ENCODE measurements at regions not wholly inside any gene's neighbourhood (a gene's known extent, or its start where the extent isn't known, plus 50 kb on each side); places are given as distances from the start of the nearest gene placed in this dataset.
"Not testable (repeated sequence)": the region's sequence is repeated elsewhere in the genome, so short reads cannot be mapped to it uniquely, and the experiment has no call there.

DNA sequence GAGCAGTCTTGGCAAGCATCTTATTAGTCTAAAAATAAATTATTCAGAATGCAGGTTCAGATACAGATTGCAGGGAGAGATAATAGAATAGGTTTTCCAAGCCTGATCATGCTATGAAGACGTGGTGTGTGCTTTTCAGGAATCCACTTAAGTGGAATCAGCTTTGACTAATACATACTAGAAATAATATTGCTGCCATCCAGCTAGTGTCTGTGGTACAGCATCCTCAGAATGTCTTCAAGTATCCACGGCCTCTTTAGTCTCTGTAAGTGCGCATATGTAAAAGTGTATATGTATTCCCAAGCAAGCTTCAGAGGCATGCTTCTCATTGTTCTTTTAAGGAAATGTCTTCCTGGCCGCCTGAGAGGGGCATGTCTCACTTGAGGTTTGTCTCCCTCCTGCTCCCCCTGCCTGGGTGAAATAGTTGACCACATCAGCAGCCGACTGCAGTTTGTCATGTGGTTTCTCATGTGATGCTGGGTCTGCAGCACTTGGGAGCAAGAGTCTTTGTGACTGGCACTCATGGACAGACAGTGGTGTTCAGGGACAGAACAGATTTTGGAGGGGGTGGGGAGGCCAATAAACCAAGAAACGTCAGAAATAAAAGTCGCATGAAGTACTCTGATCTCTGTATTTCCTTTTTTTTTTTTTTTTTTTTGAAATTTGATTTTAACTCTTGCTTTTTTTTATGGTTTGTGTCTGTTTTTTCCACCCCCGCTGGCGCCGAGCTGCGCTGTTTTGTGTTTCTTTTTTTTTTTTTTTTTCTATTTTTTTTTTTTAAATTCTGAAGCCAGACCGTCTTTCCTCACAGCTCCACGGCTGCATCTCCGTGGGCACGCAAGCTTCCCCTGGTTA, 150.8 kb downstream of the PRL start:
- no peak for DNase-seq (ENCODE audit: extremely low spot score, insufficient read length, low read depth)
- no peak for FAIRE-seq

DNA sequence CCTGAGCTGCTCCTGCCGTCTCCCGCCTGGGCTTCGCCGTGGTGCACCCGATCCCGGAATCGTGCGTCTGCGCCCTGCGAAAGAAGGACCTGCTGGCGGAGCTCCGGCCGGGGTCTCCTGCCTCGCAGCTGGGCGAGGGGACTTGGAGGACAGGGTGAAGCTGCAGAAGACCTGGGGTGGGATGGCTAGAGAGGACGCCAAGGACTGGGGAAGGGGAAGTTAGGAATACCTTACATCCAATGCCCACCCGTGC, 150.2 kb downstream of the PRL start:
- DNase-seq (ENCODE audit: extremely low spot score, insufficient read length, low read depth) (no peak), FAIRE-seq (no peak)

DNA sequence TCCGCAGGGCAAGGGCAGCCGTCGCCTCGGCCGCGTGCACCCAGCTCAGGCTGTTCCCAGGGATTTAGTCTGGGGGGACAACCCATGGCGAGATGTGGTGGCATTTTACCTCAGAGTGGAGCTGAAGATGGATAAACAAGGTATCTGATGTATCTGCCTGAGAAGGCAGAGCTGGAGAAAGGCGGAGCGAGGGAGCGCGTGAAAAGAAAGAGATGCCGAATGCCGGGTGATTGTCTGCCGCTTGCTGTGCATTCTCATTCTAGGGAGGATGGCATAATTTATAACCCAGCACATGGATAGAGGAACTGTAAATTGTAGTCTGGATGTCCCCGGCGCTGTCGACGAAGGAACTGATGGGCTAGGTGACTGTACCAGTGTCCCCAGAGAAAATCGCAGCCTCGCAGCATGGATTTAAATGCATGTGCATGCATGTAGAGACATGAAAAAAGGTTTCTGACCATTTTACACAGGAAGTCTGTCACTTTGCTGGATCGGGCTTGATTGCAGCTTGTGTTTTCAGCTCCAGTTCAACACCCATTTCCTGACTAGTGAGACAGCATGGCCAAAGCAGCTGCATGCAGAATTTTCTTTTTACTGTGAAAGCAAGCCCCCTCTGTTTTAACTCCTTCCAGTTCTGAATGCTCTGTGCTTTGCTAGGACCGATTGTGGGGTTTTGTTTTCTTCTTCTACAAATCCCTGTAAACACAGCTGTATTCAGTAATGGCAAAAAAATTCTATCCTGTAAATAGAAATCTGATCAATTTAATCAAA, 149.7 kb downstream of the PRL start:
- FAIRE-seq, result no peak
- DNase-seq (ENCODE audit: extremely low spot score, insufficient read length, low read depth), result no peak

DNA sequence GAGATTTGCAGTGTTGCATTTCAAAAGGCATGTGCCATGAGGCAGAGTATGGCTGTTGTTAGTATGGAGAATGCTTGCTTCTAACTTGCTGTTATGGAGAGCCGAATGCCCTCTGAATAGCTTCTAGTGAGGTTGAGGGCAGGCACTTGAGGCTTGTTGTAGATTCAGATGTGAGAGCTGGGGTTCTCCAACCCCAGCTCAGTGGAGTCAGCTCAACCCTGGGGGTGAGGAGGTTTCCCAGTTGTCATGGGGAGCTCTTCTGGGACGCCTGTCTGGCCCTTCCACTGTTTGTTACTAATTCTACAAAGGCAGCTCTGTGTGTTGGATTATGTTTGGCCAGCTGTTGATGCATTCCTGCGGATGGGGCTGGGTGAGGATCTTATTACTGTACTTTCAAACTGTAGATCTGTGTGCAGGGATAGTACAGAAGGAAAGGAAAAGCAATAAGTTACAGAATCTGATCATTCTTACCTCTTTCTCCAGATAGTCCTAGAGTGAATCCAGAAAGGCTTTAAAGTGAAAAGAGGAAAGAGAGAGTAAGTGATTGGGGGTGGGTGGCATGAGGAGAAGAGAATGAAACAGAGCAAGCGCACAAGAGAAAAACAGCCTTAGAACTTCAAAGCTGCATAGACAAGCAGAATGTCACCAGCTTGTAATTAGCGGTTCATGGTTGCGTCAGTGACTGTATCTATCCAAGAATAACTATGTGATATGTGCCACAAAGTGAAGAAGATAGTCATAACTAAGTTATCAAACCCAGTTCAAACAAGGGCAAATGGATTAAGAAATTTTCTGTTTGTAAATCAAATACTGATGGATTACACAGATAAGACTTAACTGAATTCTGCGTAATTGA, 148.7 kb downstream of the PRL start:
- DNase-seq (ENCODE audit: extremely low spot score, insufficient read length, low read depth) (no peak), FAIRE-seq (no peak)

DNA sequence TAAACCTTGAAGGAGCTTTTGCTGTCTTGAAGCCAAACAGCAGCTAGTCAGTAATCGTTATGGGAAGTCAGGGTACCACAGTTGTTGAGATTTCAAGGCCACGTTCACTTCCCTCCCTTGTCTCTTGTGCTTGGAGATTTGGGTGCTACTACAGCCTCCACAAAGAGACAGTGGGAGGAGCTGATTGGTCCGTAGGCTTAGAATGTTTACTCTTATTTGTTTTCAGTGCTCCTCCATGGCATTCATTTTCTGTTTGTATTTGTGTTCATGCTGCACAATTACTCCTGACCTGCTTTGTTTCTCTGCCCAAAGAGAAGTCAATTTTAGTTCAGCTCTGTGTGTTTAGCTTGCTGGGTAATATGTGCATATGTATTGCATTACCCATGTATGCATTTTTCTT, 147.7 kb downstream of the PRL start:
- no peak for FAIRE-seq
- no peak for DNase-seq (ENCODE audit: extremely low spot score, insufficient read length, low read depth)

DNA sequence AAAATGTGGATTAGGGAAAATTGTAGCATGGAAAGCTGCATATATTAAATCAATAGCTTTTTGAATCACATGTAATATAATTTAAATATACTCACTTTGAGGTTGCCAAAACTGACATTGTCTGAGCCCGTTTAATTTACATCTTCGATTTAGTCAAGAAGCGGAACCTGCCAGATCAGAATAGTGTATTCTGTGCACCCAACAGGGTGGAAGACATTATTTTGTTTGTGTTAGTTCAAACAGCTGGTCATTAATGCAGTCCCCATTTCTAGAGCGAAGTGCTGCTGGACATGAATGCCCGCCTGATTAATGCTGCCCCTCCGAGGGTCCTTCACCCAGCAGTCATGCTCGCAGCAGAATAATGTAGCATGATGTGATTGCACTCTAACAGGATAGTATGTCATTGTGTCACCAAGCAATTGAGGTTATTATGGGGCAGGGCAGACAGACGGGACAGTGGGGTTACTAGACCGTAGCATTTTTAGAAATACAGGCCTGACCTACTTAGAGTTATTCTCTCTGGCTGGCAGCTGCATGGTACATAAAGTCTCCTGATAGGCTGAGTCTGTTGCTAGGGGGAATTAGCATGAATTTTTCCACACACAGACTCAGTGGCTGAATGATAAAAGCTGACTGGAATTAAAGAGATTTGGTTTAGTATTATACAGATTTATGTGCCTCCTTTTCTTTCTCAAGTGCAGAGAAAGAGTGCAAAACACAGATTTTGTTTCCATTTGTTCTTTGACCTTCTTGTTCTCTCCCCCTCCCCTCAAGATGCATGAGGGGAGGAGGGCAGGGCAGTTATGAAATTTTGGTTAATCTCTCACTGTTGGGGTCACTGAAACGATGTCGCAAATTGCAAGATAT, 147.1 kb downstream of the PRL start:
- FAIRE-seq, result no peak
- DNase-seq (ENCODE audit: extremely low spot score, insufficient read length, low read depth), result no peak

DNA sequence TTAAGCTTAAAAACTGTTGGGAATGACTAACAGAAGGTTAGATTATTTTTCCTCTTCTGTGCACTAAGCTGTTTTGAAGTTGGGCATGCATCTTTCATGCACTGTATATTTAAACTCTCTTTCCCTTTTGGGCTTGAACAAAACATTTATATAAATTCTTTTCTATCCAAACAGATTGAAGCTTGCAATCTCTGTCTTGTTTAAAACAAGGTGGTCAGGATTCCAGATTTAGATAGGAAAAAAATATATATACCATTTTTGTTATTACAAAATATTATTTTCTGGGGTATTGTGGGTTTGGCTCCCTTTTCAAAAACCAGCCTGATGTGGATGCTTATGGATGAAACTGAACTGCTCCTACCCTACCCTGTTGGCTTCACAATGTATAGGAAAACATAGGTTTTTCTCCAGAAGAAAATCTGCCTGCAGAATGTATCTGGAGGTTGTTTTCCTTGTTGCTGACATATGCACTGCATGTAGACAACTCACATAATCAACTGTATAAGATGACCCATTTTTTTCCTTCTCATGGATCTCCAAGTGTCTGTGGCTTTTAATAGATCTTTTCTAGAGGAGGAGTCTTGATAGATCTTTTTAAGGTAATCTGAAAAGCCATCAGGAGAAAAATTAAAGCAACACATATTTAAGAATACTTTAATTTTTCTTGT, 146.3 kb downstream of the PRL start:
- DNase-seq (ENCODE audit: extremely low spot score, insufficient read length, low read depth) (no peak), FAIRE-seq (no peak)

DNA sequence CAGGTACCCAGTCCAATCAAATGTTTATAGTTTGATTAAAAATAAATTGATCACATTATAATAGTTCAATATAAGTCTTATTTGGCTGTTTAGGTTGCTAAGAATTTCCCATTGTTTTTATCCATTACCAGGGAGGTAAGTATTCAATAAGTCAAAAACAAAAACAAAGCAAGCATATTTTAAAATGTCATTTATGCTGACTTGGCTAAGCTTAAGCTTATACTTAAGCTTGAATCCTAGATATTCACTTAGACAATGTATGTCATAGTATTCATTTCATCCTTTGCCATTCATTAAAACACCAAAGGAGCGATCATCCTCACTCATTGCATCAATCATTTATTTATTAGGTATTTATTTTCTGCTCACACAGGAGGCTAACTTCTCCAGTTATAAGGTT, 144.9 kb downstream of the PRL start:
- FAIRE-seq, result no peak
- DNase-seq (ENCODE audit: extremely low spot score, insufficient read length, low read depth), result no peak

DNA sequence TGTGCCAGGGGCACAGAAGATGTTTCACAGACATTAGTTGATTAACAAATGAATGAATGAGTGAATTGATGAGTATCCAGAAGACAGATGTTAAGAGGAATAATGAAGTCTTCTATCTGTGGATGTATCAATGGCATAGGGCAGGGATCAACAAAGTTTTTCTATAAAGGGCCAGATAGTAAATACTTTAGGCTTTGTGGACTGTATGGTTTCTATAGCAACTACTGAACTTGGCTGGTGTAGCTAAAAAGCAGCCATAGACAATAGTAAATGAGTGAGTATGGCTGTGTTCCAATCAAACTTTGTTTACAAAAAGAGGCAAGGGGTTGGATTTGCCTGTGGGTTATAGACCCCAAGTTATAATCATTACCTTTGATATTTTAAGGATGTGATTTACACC, 144.0 kb downstream of the PRL start:
- DNase-seq (ENCODE audit: extremely low spot score, insufficient read length, low read depth) (no peak), FAIRE-seq (no peak)

DNA sequence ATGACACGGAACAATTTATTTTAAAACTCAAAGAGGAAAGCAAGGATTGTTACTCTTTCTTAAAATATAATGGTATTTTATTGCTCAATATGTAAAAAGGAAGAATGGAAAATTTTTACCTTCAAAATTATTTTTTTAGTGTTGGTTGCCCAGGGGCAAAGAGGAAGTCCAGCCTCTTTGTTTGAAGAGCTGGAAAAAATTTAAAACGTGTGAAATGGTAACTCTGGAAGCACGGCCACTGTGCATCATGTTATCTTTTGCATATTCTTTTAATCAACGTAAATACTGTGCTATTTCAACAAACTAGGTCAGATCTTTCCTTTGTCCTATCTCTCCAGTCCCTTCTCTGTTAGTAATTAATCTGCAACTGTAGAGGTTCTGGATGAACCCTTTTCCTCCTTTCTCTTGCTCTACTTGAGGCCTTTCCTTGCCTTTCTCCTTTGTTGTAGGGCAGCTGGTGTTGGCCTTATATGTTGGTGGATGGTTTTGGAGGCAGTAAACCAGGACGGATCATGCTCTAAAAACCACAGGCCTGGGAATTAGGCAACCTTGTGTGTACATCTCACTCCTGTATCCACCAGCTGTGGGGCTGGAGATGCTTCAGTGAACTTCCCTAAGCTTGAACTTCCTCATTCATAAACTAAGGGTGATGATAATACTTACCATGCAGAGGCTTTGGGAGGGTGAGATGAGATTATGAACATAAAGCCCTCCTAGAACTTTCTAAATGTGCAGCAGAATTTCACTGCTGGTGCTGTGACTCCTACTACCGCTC, 143.3 kb downstream of the PRL start:
- FAIRE-seq (no peak), DNase-seq (ENCODE audit: extremely low spot score, insufficient read length, low read depth) (no peak)

DNA sequence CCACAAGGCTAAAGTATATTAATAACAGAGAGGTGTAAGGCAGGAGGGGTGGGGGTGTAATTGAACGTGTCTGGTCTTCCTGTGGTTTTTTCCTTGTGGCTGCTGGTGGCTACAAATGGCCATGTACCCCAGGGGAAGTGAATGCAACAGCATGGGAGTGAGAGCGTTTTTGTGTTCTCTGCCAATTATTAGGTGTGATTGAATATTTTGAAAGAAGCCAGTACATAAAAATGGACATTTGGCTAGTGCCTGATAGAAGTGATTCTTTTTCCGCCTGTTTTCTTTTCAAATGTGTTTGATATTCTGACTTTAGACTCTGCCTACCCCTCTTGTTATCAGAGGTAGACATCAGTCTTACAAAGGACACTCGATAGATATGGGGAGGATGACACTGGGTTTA, 141.3 kb downstream of the PRL start:
- DNase-seq (ENCODE audit: extremely low spot score, insufficient read length, low read depth), result no peak
- FAIRE-seq, result no peak

DNA sequence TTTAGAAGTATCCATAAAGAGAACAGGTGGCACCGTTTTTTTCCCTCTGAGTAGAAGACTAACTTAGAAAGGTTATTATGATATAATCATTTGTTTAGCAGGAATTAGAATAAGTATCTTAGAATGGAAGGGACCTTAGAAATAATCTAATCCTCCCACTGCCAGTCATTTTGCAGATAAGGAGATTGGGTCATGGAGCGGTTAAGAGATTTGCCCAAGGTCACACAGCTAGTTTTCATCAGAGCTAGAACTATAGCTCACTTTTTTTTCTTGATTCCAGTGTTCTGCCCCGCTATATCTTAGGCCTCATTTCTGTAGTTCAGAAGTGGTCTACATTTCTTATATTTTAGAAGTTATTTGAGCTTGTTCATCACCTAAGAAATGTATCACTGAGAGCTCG, 139.6 kb downstream of the PRL start:
- no peak for DNase-seq (ENCODE audit: extremely low spot score, insufficient read length, low read depth)
- FAIRE-seq, result no peak

DNA sequence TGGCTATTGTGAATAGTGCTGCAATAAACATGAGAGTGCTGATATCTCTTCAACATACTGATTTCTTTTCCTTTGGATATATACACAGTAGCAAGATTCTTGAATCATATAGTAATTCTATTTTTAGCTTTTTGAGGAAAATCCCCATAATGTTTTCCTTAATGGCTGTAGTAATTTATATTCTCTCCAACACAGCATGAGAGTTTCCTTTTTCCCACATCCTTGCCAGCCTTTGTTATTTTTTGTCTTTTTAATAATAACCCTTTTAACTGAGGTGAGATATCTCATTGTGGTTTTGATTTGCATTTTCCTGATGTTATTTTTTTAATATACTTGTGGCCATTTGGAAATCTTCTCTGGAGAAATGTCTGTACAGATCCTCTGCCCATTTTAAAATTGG, 132.6 kb downstream of the PRL start:
- FAIRE-seq (no peak), DNase-seq (ENCODE audit: extremely low spot score, insufficient read length, low read depth) (no peak)

DNA sequence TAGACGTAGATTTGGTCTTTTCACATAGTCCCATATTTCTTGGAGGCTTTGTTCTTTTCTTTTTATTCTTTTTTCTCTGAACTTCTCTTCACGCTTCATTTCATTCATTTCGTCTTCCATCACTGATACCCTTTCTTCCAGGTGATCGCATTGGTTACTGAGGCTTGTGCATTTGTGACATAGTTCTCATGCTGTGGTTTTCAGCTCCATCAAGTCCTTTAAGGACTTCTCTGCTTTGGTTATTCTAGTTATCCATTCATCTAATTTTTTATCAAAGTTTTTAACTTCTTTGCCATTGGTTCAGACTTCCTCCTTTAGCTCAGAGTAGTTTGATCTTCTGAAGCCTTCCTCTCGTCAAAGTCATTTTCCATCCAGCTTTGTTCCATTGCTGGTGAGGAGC, 125.8 kb downstream of the PRL start:
- not testable (repeated sequence) for FAIRE-seq; DNase-seq (ENCODE audit: extremely low spot score, insufficient read length, low read depth)

DNA sequence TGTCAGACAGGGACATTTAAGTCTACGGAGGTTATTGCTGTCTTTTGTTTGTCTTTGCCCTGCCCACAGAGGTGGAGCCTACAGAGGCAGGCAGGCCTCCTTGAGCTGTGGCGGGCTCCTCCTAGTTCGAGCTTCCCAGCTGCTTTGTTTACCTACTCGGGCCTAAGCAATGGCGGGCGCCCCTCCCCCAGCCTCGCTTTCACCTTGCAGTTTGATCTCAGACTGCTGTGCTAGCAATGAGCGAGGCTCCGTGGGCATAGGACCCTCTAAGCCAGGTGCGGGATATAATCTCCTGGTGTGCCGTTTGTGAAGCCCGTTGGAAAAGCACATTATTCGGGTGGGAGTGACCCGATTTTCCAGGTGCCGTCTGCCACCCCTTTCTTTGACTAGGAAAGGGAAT, 125.0 kb downstream of the PRL start:
- FAIRE-seq, result not testable (repeated sequence)

DNA sequence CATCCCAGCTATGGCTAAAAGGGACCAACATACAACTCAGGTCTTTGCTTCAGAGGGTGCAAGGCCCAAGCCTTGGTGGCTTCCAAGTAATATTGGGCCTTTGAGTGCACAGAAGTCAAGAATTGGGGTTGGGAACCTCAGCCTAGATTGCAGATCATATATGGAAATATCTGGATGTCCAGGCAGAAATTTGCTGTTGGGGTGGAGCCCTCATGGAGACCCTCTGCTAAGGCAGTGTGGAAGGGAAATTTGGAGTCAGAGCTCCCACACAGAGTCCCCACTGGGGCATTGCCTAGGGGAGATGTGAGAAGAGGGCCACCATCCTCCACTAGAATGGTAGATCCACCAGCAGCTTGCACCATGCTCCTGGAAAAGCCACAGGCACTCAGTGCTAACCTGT, 123.5 kb downstream of the PRL start:
- DNase-seq (ENCODE audit: extremely low spot score, insufficient read length, low read depth) (no peak), FAIRE-seq (no peak)

More for the DNA sequence above, 125.0 kb downstream of the PRL start:
- DNase-seq (ENCODE audit: extremely low spot score, insufficient read length, low read depth), result not testable (repeated sequence)

DNA sequence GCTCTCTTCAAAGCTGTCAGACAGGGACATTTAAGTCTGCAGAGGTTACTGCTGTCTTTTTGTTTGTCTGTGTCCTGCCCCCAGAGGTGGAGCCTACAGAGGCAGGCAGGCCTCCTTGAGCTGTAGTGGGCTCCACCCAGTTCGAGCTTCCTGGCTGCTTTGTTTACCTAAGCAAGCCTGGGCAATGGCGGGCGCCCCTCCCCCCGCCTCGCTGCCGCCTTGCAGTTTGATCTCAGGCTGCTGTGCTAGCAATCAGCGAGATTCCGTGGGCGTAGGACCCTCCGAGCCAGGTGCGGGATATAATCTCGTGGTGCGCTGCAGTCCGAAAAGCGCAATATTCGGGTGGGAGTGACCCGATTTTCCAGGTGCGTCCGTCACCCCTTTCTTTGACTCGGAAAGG, 116.6 kb downstream of the PRL start:
- not testable (repeated sequence) for FAIRE-seq; DNase-seq (ENCODE audit: extremely low spot score, insufficient read length, low read depth)

DNA sequence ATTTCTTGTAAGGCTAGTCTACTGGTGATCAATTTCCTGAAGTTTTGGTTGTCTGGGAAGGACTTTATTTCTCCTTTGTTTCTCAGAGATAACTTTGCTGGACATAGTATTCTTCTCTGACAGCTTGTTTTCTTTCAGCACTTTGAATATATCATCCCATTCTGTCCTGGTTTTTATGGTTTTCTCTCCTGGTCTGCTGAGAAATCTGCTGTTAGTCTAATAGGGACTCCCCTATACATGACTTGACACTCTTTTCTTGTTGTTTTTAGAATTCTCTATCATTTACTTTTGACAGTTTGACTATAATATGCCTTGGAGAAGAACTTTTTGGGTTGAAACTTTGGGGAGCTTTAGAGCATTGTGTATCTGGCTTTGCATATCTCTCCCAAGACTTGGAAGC, 112.5 kb downstream of the PRL start:
- no peak for DNase-seq (ENCODE audit: extremely low spot score, insufficient read length, low read depth)
- no peak for FAIRE-seq

DNA sequence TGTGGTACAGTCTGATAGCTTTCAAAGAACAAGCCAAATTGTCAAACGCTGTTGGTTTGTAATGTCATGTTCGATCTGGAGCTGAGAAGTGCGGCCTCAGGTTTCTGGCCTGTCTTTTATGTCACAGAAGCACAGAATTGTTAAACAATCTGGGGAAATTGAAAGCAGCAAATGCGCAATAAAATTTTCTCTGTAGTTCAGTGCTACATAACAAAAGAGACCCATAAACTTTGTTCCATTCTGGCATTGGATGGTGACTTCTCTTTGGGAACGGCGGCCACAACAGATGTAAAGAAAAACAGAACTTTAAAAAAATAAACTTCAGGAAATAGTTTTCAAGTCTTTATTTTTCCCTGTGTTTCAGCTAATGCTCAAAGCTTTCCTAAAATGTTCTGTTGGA, 106.9 kb downstream of the PRL start:
- no peak for DNase-seq (ENCODE audit: extremely low spot score, insufficient read length, low read depth)
- no peak for FAIRE-seq
